HepG2 (cell line): ENCODE measurements at regions not wholly inside any gene's neighbourhood (a gene's known extent, or its start where the extent isn't known, plus 50 kb on each side); places are given as distances from the start of the nearest gene placed in this dataset.

Experiments
- ATAC-seq: fragments of 200-7000 bp; cut with Tn5 transposase; 3 replicates; pipeline ENCODE4 v1.9.1; 2020; ENCODE audit warnings: mild to moderate bottlenecking, moderate library complexity
- BruUV-seq: library from RNA; stranded (reverse); fragments of 400-500 nt; replicated peaks from 2 replicates; lab custom pipeline; 2021; lab: Mats Ljungman, UMichigan
- CTCF ChIA-PET: fragments of 300-600 bp; formaldehyde crosslinking; extraction: SDS; loops from one replicate; lab custom pipeline; 2021; ENCODE audit warnings: low total read pairs, inconsistent platforms, low intra/inter-chr PET ratio; lab: Yijun Ruan, JAX
- POLR2A ChIA-PET: fragments of 350-600 bp; sonication (Branson Sonifier 250); formaldehyde crosslinking; loops from one replicate; lab custom pipeline; 2020; ENCODE audit warnings: antibody characterized with exemption, inconsistent platforms; lab: Yijun Ruan, JAX
- DNase-seq: peaks from one replicate; pipeline ENCODE4 v3.0.0-alpha.2; 2015; ENCODE audit warnings: low spot score
- FAIRE-seq: peaks from 3 replicates; lab custom pipeline; 2011; peaks lifted over from hg19 to GRCh38; lab: Jason Lieb, UNC
- H2AFZ ChIP-seq: one replicate; pipeline ENCODE4 v1.6.1; 2011; ENCODE audit warnings: low read length, inconsistent platforms
- H3K27ac ChIP-seq: fragments of 300-600 bp; 3 replicates; pipeline ENCODE4 v1.8.0; 2011; ENCODE audit warnings: mixed run types, mild to moderate bottlenecking, mixed read lengths, low read length, inconsistent platforms; ENCODE audit not compliant: insufficient read depth; ENCODE audit errors: extremely low read length
- H3K27me3 ChIP-seq, 2 experiments: fragments of 200-600 bp in 1 of 2; 2 replicates in 1 of 2; 3 replicates in 1 of 2; pipeline versions ENCODE4 v1.6.0 to v1.8.0; 2011; ENCODE audit warnings: low read length in 2 of 2, mild to moderate bottlenecking in 2 of 2, moderate library complexity in 2 of 2, inconsistent platforms in 1 of 2; ENCODE audit not compliant: insufficient read depth in 2 of 2, control insufficient read depth in 1 of 2
- H3K36me3 ChIP-seq, 2 experiments: fragments of 200-600 bp in 1 of 2; replicated peaks in 1 of 2; 2 replicates in 1 of 2; 3 replicates in 1 of 2; pipeline versions ENCODE4 v1.5.1 to v1.8.0; 2011; ENCODE audit warnings: low read length in 2 of 2, inconsistent platforms in 1 of 2; ENCODE audit not compliant: insufficient read depth in 2 of 2, control insufficient read depth in 1 of 2
- H3K4me1 ChIP-seq: 2 replicates; pipeline ENCODE4 v1.5.1; 2012; ENCODE audit warnings: low read length, inconsistent platforms; ENCODE audit not compliant: insufficient read depth
- H3K4me2 ChIP-seq: 2 replicates; pipeline ENCODE4 v1.6.0; 2011; ENCODE audit warnings: low read depth, low read length, inconsistent platforms
- H3K4me3 ChIP-seq, 3 experiments: fragments of 200-600 bp in 1 of 3; sonication (generic), shearing (Covaris generic) in 1 of 3; replicated peaks in 1 of 3; 2 replicates each; pipeline ENCODE4 v1.5.1; 2011 to 2016; ENCODE audit warnings: low read length in 3 of 3, inconsistent platforms in 2 of 3, low read depth in 2 of 3, mild to moderate bottlenecking in 2 of 3, control low read depth in 1 of 3, mixed read lengths in 1 of 3; ENCODE audit not compliant: insufficient read depth in 1 of 3
- H3K79me2 ChIP-seq: one replicate; pipeline ENCODE4 v1.6.1; 2011; ENCODE audit warnings: low read length, inconsistent platforms; ENCODE audit not compliant: insufficient read depth
- H3K9ac ChIP-seq: 2 replicates; pipeline ENCODE4 v1.6.0; 2011; ENCODE audit warnings: mild to moderate bottlenecking, low read depth, low read length, inconsistent platforms; ENCODE audit not compliant: insufficient read depth
- H3K9me3 ChIP-seq: 2 replicates; pipeline ENCODE4 v1.5.1; 2012; ENCODE audit warnings: mild to moderate bottlenecking, low read length
- H4K20me1 ChIP-seq: 2 replicates; pipeline ENCODE4 v1.6.0; 2011; ENCODE audit warnings: inconsistent platforms, mild to moderate bottlenecking, low read length, moderate library complexity; ENCODE audit not compliant: insufficient read depth
- BHLHE40 ChIP-seq: IDR thresholded peaks from 2 replicates; pipeline ENCODE4 v1.6.1; 2011; ENCODE audit warnings: low read length, improper control_type of control experiment
- FOSL1 ChIP-seq: sonication (generic); formaldehyde crosslinking; IDR thresholded peaks from 2 replicates; pipeline ENCODE4 v1.9.0; 2021; ENCODE audit warnings: missing genetic modification reagents, borderline replicate concordance
- FOXK2 ChIP-seq: fragments of 450-650 bp; IDR thresholded peaks from 2 replicates; pipeline ENCODE4 v1.6.1; 2016
- FOXM1 ChIP-seq: sonication (generic); formaldehyde crosslinking; IDR thresholded peaks from 2 replicates; pipeline ENCODE4 v1.5.0; 2020; ENCODE audit warnings: missing genetic modification reagents
- ISX ChIP-seq: sonication (generic); formaldehyde crosslinking; conservative IDR thresholded peaks from 2 replicates; pipeline ENCODE4 v1.5.0; 2020; ENCODE audit warnings: missing genetic modification reagents
- MTA1 ChIP-seq: sonication (generic); formaldehyde crosslinking; IDR thresholded peaks from 2 replicates; pipeline ENCODE4 v1.4.0; 2020; ENCODE audit warnings: missing genetic modification reagents, mild to moderate bottlenecking, borderline replicate concordance
- PCBP2 ChIP-seq: fragments of 200-400 bp; formaldehyde crosslinking; optimal IDR thresholded peaks from 2 replicates; pipeline ENCODE3; 2018; ENCODE audit warnings: low read length, low read depth; ENCODE audit not compliant: poor library complexity, severe bottlenecking
- RARA ChIP-seq: IDR thresholded peaks from 2 replicates; pipeline ENCODE4 v1.6.1; 2016; ENCODE audit warnings: missing genetic modification reagents, missing compliant biosample characterization
- RFX5 ChIP-seq: IDR thresholded peaks from 2 replicates; pipeline ENCODE4 v1.6.1; 2011; ENCODE audit warnings: low read depth, low read length, improper control_type of control experiment
- SMARCC2 ChIP-seq: fragments of 450-650 bp; IDR thresholded peaks from 2 replicates; pipeline ENCODE4 v1.6.1; 2017; ENCODE audit warnings: antibody characterized with exemption, mild to moderate bottlenecking
- TAF15 ChIP-seq: fragments of 200-400 bp; formaldehyde crosslinking; IDR thresholded peaks from one replicate; pipeline ENCODE4 v1.6.1; 2018; ENCODE audit warnings: mild to moderate bottlenecking, low read depth, low read length; ENCODE audit not compliant: poor library complexity, severe bottlenecking
- TGIF2 ChIP-seq: IDR thresholded peaks from 2 replicates; pipeline ENCODE4 v1.6.1; 2016; ENCODE audit warnings: control low read depth, missing compliant biosample characterization
- ZBTB42 ChIP-seq: sonication (generic); formaldehyde crosslinking; IDR thresholded peaks from 2 replicates; pipeline ENCODE4 v1.5.0; 2020; ENCODE audit warnings: mild to moderate bottlenecking, missing genetic modification reagents
- ZC3H13 ChIP-seq: sonication (generic); formaldehyde crosslinking; IDR thresholded peaks from 2 replicates; pipeline ENCODE4 v1.8.1; 2023; ENCODE audit warnings: mild to moderate bottlenecking, missing genetic modification reagents, moderate library complexity
- ZFX ChIP-seq: sonication (generic); formaldehyde crosslinking; IDR thresholded peaks from 2 replicates; pipeline ENCODE4 v1.4.0; 2020; ENCODE audit warnings: mild to moderate bottlenecking, low read depth, missing genetic modification reagents, moderate library complexity
- ZNF101 ChIP-seq: sonication (generic); formaldehyde crosslinking; IDR thresholded peaks from 2 replicates; pipeline ENCODE4 v1.4.0; 2020; ENCODE audit warnings: mild to moderate bottlenecking, low read depth, missing genetic modification reagents, borderline replicate concordance
- ZNF12 ChIP-seq: sonication (generic); formaldehyde crosslinking; IDR thresholded peaks from 2 replicates; pipeline ENCODE4 v1.5.0; 2020; ENCODE audit warnings: missing genetic modification reagents
- ZNF234 ChIP-seq: sonication (generic); formaldehyde crosslinking; conservative IDR thresholded peaks from 2 replicates; pipeline ENCODE4 v1.5.1; 2020; ENCODE audit warnings: mild to moderate bottlenecking, missing genetic modification reagents
- ZNF251 ChIP-seq: sonication (generic); formaldehyde crosslinking; IDR thresholded peaks from 2 replicates; pipeline ENCODE4 v1.9.0; 2021; ENCODE audit warnings: mild to moderate bottlenecking, missing genetic modification reagents
- ZNF343 ChIP-seq: sonication (generic); formaldehyde crosslinking; IDR thresholded peaks from 2 replicates; pipeline ENCODE4 v1.4.0; 2020; ENCODE audit warnings: mild to moderate bottlenecking, missing genetic modification reagents
- ZNF773 ChIP-seq: sonication (generic); formaldehyde crosslinking; IDR thresholded peaks from 2 replicates; pipeline ENCODE4 v1.4.0; 2020; ENCODE audit warnings: missing genetic modification reagents, borderline replicate concordance
- in situ Hi-C: cut with HindIII; loops from 2 replicates; pipeline ENCODE4 v1.10.0; 2017; ENCODE audit warnings: low pct_unique_long_range_greater_than_20kb; ENCODE audit not compliant: extremely low pct_ligation_motif_present
- intact Hi-C: fragments of 100-400 bp; cut with micrococcal nuclease; formaldehyde crosslinking; loops from one replicate; pipeline ENCODE4 v1.10.0; 2022; ENCODE audit not compliant: unreplicated experiment
- TF ChIP-seq, protein P1 (sequence below): IDR thresholded peaks from 2 replicates; pipeline ENCODE4 v1.6.1; 2016; ENCODE audit warnings: low read depth
- TF ChIP-seq, protein P2 (sequence below): IDR thresholded peaks from 2 replicates; pipeline ENCODE4 v1.6.1; 2018; ENCODE audit warnings: missing genetic modification reagents
- TF ChIP-seq, protein P3 (sequence below): sonication (generic); formaldehyde crosslinking; IDR thresholded peaks from 2 replicates; pipeline ENCODE4 v1.4.0; 2020; ENCODE audit warnings: missing genetic modification reagents; ENCODE audit errors: not compliant biosample characterization

DNA sequence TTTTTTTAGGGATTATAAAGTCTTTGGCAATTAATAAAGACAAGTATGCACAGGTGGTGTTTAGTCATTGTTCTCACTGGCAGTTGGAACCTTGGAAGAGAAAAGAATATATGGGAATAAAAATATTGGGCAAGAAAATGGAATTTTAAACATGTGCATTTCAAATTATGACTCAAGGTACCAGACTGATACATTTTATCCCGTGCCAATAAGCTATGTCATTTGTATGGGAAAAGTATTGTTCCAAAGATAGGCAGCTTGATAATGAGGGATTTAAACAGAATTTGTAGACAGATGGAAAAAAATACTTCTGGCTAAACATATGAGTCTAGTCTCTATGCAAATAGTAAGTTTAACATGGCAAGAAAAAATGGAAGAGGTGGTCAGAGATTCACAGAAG, 169.5 kb upstream of the UFM1 start (continued):
- no peak for TF ChIP-seq ZNF234
- no peak for TF ChIP-seq ZNF101 (CRISPR knock-in tag)
- TF ChIP-seq BHLHE40 = no peak
- TF ChIP-seq ZFX (CRISPR knock-in tag) = no peak

DNA sequence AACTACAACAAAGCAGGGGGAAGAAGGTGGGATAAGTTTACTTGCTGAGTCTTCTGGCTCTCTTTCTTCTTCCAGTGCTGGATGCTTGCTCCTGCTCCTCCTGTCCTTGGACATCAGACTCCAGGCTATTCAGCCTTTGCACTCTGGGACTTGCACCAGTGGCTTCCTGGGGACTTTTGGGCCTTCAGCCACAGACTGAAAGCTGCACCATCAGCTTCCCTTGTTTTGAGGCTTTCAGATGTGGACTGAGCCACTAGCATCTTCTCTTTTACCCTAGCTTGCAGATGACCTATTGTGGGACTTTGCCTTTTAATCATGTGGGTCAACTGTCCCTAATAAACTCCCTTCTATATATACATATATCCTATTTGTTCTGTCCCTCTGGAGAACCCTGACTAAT, 173.0 kb upstream of the UFM1 start:
- no peak for FAIRE-seq
- CTCF ChIA-PET = no interaction called here
- TF ChIP-seq TAF15 = no peak
- TF ChIP-seq, protein P1, sequence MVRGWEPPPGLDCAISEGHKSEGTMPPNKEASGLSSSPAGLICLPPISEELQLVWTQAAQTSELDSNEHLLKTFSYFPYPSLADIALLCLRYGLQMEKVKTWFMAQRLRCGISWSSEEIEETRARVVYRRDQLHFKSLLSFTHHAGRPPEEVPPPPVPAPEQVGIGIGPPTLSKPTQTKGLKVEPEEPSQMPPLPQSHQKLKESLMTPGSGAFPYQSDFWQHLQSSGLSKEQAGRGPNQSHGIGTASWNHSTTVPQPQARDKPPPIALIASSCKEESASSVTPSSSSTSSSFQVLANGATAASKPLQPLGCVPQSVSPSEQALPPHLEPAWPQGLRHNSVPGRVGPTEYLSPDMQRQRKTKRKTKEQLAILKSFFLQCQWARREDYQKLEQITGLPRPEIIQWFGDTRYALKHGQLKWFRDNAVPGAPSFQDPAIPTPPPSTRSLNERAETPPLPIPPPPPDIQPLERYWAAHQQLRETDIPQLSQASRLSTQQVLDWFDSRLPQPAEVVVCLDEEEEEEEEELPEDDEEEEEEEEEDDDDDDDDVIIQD (CRISPR knock-in tag) = no peak
- no peak for TF ChIP-seq RARA
- TF ChIP-seq, protein P2, sequence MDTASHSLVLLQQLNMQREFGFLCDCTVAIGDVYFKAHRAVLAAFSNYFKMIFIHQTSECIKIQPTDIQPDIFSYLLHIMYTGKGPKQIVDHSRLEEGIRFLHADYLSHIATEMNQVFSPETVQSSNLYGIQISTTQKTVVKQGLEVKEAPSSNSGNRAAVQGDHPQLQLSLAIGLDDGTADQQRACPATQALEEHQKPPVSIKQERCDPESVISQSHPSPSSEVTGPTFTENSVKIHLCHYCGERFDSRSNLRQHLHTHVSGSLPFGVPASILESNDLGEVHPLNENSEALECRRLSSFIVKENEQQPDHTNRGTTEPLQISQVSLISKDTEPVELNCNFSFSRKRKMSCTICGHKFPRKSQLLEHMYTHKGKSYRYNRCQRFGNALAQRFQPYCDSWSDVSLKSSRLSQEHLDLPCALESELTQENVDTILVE (CRISPR knock-in tag) = no peak
- no peak for TF ChIP-seq FOXK2
- TF ChIP-seq ZNF251 (CRISPR knock-in tag) = no peak
- TF ChIP-seq ZNF773 = no peak
- TF ChIP-seq ZNF12 (CRISPR knock-in tag) = no peak
- TF ChIP-seq FOSL1 = no peak
- no peak for TF ChIP-seq SMARCC2
- TF ChIP-seq, protein P3, sequence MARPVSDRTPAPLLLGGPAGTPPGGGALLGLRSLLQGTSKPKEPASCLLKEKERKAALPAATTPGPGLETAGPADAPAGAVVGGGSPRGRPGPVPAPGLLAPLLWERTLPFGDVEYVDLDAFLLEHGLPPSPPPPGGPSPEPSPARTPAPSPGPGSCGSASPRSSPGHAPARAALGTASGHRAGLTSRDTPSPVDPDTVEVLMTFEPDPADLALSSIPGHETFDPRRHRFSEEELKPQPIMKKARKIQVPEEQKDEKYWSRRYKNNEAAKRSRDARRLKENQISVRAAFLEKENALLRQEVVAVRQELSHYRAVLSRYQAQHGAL (CRISPR knock-in tag) = no peak
- TF ChIP-seq ZC3H13 = no peak
- no peak for TF ChIP-seq MTA1 (CRISPR knock-in tag)
- no peak for TF ChIP-seq TGIF2 (CRISPR knock-in tag)
- TF ChIP-seq RFX5 = no peak
- TF ChIP-seq PCBP2 = no peak
- TF ChIP-seq ISX (CRISPR knock-in tag) = no peak
- no peak for TF ChIP-seq FOXM1 (CRISPR knock-in tag)
- TF ChIP-seq ZNF343 (CRISPR knock-in tag) = no peak
- no peak for TF ChIP-seq ZBTB42 (CRISPR knock-in tag)

More for the DNA sequence above, 173.0 kb upstream of the UFM1 start:
- Histone ChIP-seq H3K4me3 (no peak overlapping the region), H4K20me1 (no peaks in the 10 kb centered on the region), H2AFZ (no peak overlapping the region), H3K4me1 (no peaks in the 10 kb centered on the region), H3K27me3 (no peaks in the 10 kb centered on the region), H3K9ac (no peak overlapping the region), H3K79me2 (no peaks in the 10 kb centered on the region), H3K4me2 (no peak overlapping the region), H3K36me3 (no peaks in the 10 kb centered on the region), H3K27ac (no peak overlapping the region), H3K9me3 (peaks cover 48% of the 10 kb centered on the region)
- POLR2A ChIA-PET = no interaction called here
- BruUV-seq = no TSS peak
- in situ Hi-C loops (no loop called here), intact Hi-C loops (no loop called here)
- ATAC-seq = no peak
- DNase-seq = no peak
